Large intestine (tissue), 3 donors: ENCODE measurements at regions not wholly inside any gene's neighbourhood (a gene's known extent, or its start where the extent isn't known, plus 50 kb on each side); places are given as distances from the start of the nearest gene placed in this dataset.

ENCODE experiments used
- DNase-seq, 2 donors: peaks; one replicate each; pipeline versions ENCODE4 v3.0.0 to v3.0.0-alpha.2; 2013
- H3K27ac ChIP-seq: one replicate; pipeline ENCODE4 v1.5.1; 2013; ENCODE audit warnings: low read length
- H3K27me3 ChIP-seq: 2 replicates; pipeline ENCODE4 v1.6.1; 2013; ENCODE audit warnings: low read length; ENCODE audit not compliant: control insufficient read depth, insufficient read depth
- H3K36me3 ChIP-seq: 2 replicates; pipeline ENCODE4 v1.6.1; 2013; ENCODE audit warnings: low read length; ENCODE audit not compliant: control insufficient read depth, insufficient read depth
- H3K4me1 ChIP-seq: one replicate; pipeline ENCODE4 v1.6.1; 2013; ENCODE audit warnings: low read length; ENCODE audit not compliant: control insufficient read depth, insufficient read depth
- H3K4me3 ChIP-seq: one replicate; pipeline ENCODE4 v1.5.1; 2013; ENCODE audit warnings: low read length
- H3K9me3 ChIP-seq: one replicate; pipeline ENCODE4 v1.6.1; 2013; ENCODE audit warnings: mild to moderate bottlenecking, low read depth, low read length, moderate library complexity; ENCODE audit not compliant: control insufficient read depth
- WGBS: methylation state at CpG from one replicate; pipeline ENCODE4 v1.1.5; 2013; ENCODE audit warnings: low lambda C conversion rate; ENCODE audit not compliant: insufficient coverage; 5-methylcytosine and 5-hydroxymethylcytosine counted together

DNA sequence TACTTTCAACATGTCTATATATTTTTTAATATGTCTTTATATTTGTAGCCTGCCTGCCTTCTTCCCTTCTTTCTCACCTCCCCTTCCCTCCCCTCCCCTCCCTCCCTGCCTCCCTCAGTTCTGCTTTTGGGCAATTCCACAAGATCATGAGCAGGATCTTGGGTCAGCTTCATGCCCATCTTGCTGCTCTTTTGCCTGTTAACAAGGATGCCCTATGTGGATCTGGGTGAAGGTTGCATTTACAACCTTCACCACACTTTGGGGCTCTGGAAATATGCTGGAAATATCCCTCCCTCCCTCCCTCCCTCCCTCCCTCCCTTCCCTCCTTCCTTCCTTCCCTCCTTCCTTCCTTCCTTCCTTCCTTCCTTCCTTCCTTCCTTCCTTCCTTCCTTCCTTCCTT is 334.1 kb upstream of the FAM98A start:
- Histone ChIP-seq H3K9me3 (no peaks in the 10 kb centered on the region), H3K27ac (no peak overlapping the region), H3K27me3 (no peaks in the 10 kb centered on the region), H3K36me3 (no peaks in the 10 kb centered on the region), H3K4me3 (no peak overlapping the region), H3K4me1 (no peaks in the 10 kb centered on the region)
- DNase-seq: no peak

GRCh38 chr2:33931164-33931563 is 332.1 kb upstream of the FAM98A start:
- H3K4me1 ChIP-seq: no peaks in the 10 kb centered on the region
- DNase-seq: no peak
- no peaks in the 10 kb centered on the region for H3K27me3 ChIP-seq
- H3K27ac ChIP-seq: no peak overlapping the region
- WGBS: no CpG with 5 or more reads among the region's 3 CpGs
- H3K9me3 ChIP-seq: no peaks in the 10 kb centered on the region
- H3K36me3 ChIP-seq: no peaks in the 10 kb centered on the region
- no peak overlapping the region for H3K4me3 ChIP-seq

GRCh38 chr2:33929467-33929866 is 330.4 kb upstream of the FAM98A start:
- H3K4me3 ChIP-seq: no peak overlapping the region
- no peaks in the 10 kb centered on the region for H3K36me3 ChIP-seq
- no peaks in the 10 kb centered on the region for H3K9me3 ChIP-seq
- no peaks in the 10 kb centered on the region for H3K27me3 ChIP-seq
- no peaks in the 10 kb centered on the region for H3K4me1 ChIP-seq
- no peak overlapping the region for H3K27ac ChIP-seq
- DNase-seq: no peak
- WGBS: 91% methylated on average over 3 of the region's 4 CpGs

DNA sequence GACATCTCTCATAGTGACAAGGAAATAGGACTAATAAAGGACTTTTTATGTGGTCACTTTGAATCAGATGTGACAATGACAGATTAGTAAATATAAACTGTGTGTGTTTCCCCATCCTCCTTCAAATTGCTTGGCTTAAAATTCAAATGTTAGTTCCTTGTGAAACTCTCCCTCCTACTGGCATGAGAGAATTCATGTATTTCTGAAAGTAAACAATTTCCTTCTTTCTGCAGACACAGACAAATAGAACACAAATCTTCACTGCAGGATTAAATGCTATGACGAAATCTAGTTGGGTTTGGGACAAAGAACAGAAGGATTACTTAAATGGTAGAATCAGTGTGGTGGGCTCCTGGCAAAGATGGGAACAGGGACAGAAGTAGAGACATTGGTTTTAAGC is 328.7 kb upstream of the FAM98A start:
- WGBS: no CpG with 5 or more reads among the region's 1 CpG
- H3K4me1 ChIP-seq: no peaks in the 10 kb centered on the region
- DNase-seq: no peak
- no peak overlapping the region for H3K27ac ChIP-seq
- no peak overlapping the region for H3K4me3 ChIP-seq
- H3K9me3 ChIP-seq: no peaks in the 10 kb centered on the region
- no peaks in the 10 kb centered on the region for H3K27me3 ChIP-seq
- no peaks in the 10 kb centered on the region for H3K36me3 ChIP-seq

GRCh38 chr2:33925311-33925710 is 326.2 kb upstream of the FAM98A start:
- WGBS: no CpG with 5 or more reads among the region's 1 CpG
- Histone ChIP-seq H3K4me1 (no peaks in the 10 kb centered on the region), H3K27ac (no peak overlapping the region), H3K9me3 (no peaks in the 10 kb centered on the region), H3K4me3 (no peak overlapping the region), H3K27me3 (no peaks in the 10 kb centered on the region), H3K36me3 (no peaks in the 10 kb centered on the region)
- DNase-seq: no peak

DNA sequence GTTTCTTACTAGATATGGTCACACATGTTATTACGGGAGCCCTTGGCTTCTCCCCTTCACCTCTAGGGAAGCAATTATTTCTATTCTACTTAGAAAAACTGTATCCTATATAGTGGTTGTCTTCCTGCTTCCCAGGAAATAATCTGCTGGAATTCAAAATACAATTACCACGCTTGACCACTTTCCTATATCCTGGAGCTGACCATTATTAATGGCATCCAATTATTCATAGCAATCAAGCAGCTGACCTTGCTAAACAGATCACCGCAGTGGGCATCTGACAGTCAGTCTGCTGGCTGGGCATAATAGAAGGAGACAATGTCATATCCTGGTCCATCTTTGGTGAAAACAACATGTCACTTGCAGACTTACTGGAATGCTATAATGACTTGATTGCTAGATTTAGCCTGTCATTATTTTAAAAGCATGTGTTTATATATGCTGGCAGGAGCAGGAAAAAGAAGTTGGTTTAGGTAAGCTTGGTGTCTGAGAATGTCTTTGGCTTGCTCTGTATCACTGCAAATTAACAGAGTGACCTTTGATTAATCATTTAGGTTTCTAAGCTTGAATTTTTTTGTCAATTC is 325.6 kb upstream of the FAM98A start:
- 33% methylated on average over 1 of the region's 3 CpGs for WGBS

DNA sequence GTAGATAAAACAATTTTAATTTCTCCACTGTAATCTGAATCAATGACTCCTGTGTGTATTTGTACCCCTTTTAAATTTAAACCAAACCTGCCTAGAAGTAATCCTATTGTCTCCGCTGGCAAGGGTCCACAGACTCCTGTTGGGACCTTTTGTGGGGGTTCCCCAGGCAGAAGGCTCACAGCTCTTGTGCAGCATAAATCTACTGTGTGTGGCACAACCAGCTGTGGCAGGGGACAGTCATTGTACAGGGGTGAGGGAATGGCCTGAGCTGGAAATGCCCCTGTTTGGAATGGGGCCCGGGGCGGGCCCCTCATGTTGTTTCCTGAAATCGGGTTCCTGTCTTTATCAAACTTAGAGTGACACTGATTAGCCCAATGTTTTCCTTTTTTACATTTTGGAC is 318.2 kb upstream of the FAM98A start:
- Histone ChIP-seq H3K9me3 (no peaks in the 10 kb centered on the region), H3K4me3 (no peak overlapping the region), H3K27me3 (no peaks in the 10 kb centered on the region), H3K4me1 (no peaks in the 10 kb centered on the region), H3K36me3 (no peaks in the 10 kb centered on the region), H3K27ac (no peak overlapping the region)
- DNase-seq: no peak
- no CpG with 5 or more reads among the region's 4 CpGs for WGBS

More for the DNA sequence above, 325.6 kb upstream of the FAM98A start:
- no peaks in the 10 kb centered on the region for H3K9me3 ChIP-seq
- no peaks in the 10 kb centered on the region for H3K36me3 ChIP-seq
- no peak for DNase-seq
- no peak overlapping the region for H3K4me3 ChIP-seq
- H3K27ac ChIP-seq: no peak overlapping the region
- no peaks in the 10 kb centered on the region for H3K27me3 ChIP-seq
- H3K4me1 ChIP-seq: no peaks in the 10 kb centered on the region

DNA sequence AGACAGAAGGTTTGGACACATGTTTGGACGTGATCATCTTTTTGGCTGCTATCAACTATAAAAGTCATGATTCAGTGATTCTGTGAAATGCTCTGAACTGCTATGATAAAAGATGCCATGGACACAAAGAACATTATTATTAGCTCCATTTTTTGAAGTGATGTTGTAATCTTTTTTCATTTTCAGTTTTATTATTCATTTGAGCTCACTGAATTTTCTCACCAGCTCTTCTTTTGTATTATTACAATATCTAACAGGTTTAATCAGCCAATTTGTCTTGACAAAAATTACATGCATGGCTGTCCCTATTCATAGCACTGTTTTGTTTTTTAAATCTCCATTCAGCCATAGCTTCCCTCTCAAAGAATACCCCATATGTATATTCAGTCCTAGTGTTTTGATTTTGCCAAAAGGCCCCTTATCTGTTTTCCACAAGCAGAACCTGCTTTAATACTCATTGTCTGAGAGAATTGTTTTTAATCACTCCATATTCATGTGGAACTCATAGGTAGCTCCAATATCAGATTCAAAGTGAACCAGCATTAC is 314.0 kb upstream of the FAM98A start:
- no CpG with 5 or more reads among the region's 1 CpG for WGBS
- Histone ChIP-seq H3K9me3 (no peaks in the 10 kb centered on the region), H3K27me3 (no peaks in the 10 kb centered on the region), H3K4me3 (no peak overlapping the region), H3K27ac (no peak overlapping the region), H3K4me1 (no peaks in the 10 kb centered on the region), H3K36me3 (no peaks in the 10 kb centered on the region)
- no peak for DNase-seq

DNA sequence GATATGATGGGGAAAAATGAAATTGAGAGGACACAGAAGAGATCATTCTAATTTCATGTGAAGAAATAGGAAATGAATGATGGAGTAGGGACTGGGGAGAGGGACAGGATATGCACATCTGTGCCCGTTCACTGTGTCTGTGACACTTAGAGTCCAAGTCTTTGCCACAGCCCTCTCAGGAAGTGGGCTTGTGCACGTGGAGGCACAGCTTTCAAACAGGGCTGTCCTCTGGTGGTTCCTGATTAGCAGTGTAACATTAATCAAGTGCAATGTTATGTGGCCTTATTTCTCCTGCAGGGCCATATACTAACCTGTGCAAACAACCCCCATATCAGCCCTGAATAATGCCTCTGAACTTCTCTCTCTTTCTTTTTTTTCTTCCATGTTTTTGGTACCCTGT is 312.2 kb upstream of the FAM98A start:
- no peak overlapping the region for H3K27ac ChIP-seq
- H3K4me1 ChIP-seq: no peaks in the 10 kb centered on the region
- no peaks in the 10 kb centered on the region for H3K36me3 ChIP-seq
- no peak for DNase-seq
- H3K27me3 ChIP-seq: no peaks in the 10 kb centered on the region
- no CpG with 5 or more reads among the region's 2 CpGs for WGBS
- no peaks in the 10 kb centered on the region for H3K9me3 ChIP-seq
- no peak overlapping the region for H3K4me3 ChIP-seq

DNA sequence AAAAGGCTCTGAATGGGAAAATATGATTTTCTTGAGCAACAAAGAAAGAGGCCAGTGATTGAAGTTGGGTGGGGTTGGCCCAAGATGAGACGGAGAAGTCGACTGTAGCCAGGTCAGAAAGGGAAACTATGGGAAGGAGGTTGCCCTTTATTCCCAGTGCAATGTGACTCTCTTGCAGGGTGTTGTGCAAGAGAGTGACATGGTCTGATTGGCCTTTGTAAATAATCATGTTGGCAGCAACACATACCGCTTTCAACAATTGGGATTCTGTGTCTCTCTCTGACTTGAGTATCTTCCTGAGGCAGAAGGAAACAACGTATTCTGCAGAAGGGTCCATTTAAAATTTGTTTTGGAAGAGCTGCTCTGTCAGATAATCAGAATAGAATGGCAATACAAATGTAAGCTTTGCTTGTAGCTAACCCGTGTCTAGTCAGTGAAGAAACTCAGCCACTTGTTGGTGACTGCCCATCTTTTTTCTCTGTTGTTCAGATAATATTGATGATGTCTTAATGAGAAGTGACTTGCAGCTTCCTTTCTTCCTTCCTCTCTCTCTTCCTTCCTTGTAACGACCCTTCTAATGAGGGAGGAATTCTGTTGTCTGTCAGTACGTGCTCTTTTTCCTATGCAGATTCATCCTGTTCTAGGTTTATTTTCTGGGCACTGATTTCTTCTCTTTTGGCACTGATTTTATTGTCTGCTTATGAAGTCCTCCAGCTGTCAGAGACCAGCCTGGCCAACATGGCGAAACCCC is 311.0 kb upstream of the FAM98A start:
- DNase-seq: no peak
- Histone ChIP-seq H3K4me3 (no peak overlapping the region), H3K9me3 (no peaks in the 10 kb centered on the region), H3K4me1 (no peaks in the 10 kb centered on the region), H3K27ac (no peak overlapping the region), H3K27me3 (no peaks in the 10 kb centered on the region), H3K36me3 (no peaks in the 10 kb centered on the region)
- 91% methylated on average over 4 of the region's 8 CpGs for WGBS

DNA sequence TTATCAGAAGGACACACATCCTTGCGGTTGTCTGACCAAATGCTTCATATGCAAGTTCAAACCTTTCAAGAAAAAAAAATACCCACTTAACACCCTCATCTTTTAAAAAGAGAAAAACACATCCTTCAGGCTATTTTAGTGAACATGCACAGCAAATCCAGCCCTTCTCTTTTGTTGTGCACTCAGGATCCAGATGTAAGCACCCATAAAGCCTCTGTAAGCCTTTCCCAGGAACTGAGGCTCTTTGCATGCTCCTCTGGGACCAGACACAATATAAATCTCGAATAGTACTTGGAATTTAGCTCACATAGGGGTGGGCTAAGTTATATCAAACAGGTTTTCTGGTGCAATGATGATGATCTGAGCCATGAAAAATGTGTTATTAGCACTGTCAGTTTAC is 308.8 kb upstream of the FAM98A start:
- no peaks in the 10 kb centered on the region for H3K36me3 ChIP-seq
- H3K27me3 ChIP-seq: no peaks in the 10 kb centered on the region
- no CpG with 5 or more reads among the region's 2 CpGs for whole genome bisulfite sequencing
- H3K4me1 ChIP-seq: no peaks in the 10 kb centered on the region
- no peak overlapping the region for H3K4me3 ChIP-seq
- H3K27ac ChIP-seq: no peak overlapping the region
- no peak for DNase-seq
- H3K9me3 ChIP-seq: peaks cover 11% of the 10 kb centered on the region
